ENCODE measurements at regions not wholly inside any gene's neighbourhood (a gene's known extent, or its start where the extent isn't known, plus 50 kb on each side); places are given as distances from the start of the nearest gene placed in this dataset.

DNA sequence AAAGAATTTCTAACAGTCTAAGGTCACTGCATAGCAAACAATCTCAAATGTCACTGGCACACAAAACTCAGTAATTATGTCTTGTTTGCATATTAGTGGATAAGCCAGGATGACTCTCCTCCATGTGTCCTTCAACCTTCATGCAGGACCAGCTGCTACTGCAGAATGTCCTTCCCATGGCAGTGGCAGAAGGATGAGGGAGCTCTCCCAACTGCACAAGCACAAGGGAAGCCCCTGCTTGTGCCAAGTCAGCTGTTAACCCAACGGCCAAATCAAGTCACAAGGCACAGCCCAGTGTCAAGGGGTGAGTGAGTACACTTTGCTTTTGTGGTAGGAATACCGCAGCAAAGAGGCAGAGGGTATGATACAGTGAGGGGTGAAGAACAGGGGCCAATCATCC lies 59.3 kb upstream of the VWC2 start:
- Histone ChIP-seq H3K27me3 (ENCODE audit: insufficient read depth, low read length, poor library complexity, severe bottlenecking) (no peaks in the 10 kb centered on the region), H3K9me2 (replicated peaks; ENCODE audit: low read depth, low read length) (no peaks in the 10 kb centered on the region), H3K9ac (ENCODE audit: low read depth, low read length, poor library complexity, severe bottlenecking) (no peak overlapping the region), H3K4me1 (ENCODE audit: insufficient read depth, low read length, poor library complexity, severe bottlenecking) (no peaks in the 10 kb centered on the region), H4K20me1 (ENCODE audit: insufficient read depth, low read length, poor library complexity, severe bottlenecking) (no peaks in the 10 kb centered on the region), H3K79me2 (ENCODE audit: insufficient read depth, low read length) (no peaks in the 10 kb centered on the region), H3K36me3 (ENCODE audit: insufficient read depth, low read length) (no peaks in the 10 kb centered on the region), H3K4me3 (ENCODE audit: low read length, poor library complexity, severe bottlenecking) (no peak overlapping the region), H3K9me3 (ENCODE audit: insufficient read depth, low read depth, low read length) (no peaks in the 10 kb centered on the region), H3F3A (ENCODE audit: low read depth) (no peaks in the 10 kb centered on the region), H3K4me2 (ENCODE audit: low read depth, low read length, poor library complexity, severe bottlenecking) (no peak overlapping the region), H2AFZ (ENCODE audit: low read length) (no peak overlapping the region)
- no peak for TF ChIP-seq EZH2phosphoT487 (IDR thresholded peaks at IDR 0.05; ENCODE audit: borderline replicate concordance)
- TF ChIP-seq, protein P1, sequence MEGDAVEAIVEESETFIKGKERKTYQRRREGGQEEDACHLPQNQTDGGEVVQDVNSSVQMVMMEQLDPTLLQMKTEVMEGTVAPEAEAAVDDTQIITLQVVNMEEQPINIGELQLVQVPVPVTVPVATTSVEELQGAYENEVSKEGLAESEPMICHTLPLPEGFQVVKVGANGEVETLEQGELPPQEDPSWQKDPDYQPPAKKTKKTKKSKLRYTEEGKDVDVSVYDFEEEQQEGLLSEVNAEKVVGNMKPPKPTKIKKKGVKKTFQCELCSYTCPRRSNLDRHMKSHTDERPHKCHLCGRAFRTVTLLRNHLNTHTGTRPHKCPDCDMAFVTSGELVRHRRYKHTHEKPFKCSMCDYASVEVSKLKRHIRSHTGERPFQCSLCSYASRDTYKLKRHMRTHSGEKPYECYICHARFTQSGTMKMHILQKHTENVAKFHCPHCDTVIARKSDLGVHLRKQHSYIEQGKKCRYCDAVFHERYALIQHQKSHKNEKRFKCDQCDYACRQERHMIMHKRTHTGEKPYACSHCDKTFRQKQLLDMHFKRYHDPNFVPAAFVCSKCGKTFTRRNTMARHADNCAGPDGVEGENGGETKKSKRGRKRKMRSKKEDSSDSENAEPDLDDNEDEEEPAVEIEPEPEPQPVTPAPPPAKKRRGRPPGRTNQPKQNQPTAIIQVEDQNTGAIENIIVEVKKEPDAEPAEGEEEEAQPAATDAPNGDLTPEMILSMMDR (conservative IDR thresholded peaks at IDR 0.05; ENCODE audit: low read length): no peak

DNA sequence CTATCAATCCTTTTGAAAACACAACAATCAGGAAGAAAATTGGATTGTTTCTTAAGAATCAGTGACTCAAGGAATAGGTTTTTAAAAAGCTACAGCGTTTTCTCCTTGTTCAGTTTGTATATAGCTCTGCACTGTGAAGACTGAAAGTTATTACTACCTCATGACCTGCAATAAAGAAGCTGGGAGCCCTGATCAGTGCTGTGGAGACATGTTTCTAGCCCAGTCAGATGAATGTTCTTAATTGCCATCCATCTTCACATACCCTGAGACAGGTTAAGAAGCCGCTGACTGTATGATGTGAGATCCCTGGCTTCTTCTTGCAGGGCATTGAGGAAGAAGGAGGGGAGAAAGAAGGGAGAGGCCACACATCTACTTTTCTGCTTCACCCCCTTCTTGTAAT lies 58.0 kb upstream of the VWC2 start:
- no peaks in the 10 kb centered on the region for H3K4me1 ChIP-seq (ENCODE audit: insufficient read depth, low read length, poor library complexity, severe bottlenecking)
- no peak overlapping the region for H3K4me2 ChIP-seq (ENCODE audit: low read depth, low read length, poor library complexity, severe bottlenecking)
- H3K36me3 ChIP-seq (ENCODE audit: insufficient read depth, low read length): no peaks in the 10 kb centered on the region
- no peak overlapping the region for H3K9ac ChIP-seq (ENCODE audit: low read depth, low read length, poor library complexity, severe bottlenecking)
- H2AFZ ChIP-seq (ENCODE audit: low read length): no peak overlapping the region
- no peaks in the 10 kb centered on the region for H3K79me2 ChIP-seq (ENCODE audit: insufficient read depth, low read length)
- H4K20me1 ChIP-seq (ENCODE audit: insufficient read depth, low read length, poor library complexity, severe bottlenecking): no peaks in the 10 kb centered on the region
- H3K9me2 ChIP-seq (replicated peaks; ENCODE audit: low read depth, low read length): no peaks in the 10 kb centered on the region
- TF ChIP-seq, protein P1 (conservative IDR thresholded peaks at IDR 0.05; ENCODE audit: low read length): no peak
- no peak for TF ChIP-seq EZH2phosphoT487 (IDR thresholded peaks at IDR 0.05; ENCODE audit: borderline replicate concordance)
- H3K9me3 ChIP-seq (ENCODE audit: insufficient read depth, low read depth, low read length): no peaks in the 10 kb centered on the region
- H3F3A ChIP-seq (ENCODE audit: low read depth): no peaks in the 10 kb centered on the region
- H3K27me3 ChIP-seq (ENCODE audit: insufficient read depth, low read length, poor library complexity, severe bottlenecking): no peaks in the 10 kb centered on the region
- no peak overlapping the region for H3K4me3 ChIP-seq (ENCODE audit: low read length, poor library complexity, severe bottlenecking)

DNA sequence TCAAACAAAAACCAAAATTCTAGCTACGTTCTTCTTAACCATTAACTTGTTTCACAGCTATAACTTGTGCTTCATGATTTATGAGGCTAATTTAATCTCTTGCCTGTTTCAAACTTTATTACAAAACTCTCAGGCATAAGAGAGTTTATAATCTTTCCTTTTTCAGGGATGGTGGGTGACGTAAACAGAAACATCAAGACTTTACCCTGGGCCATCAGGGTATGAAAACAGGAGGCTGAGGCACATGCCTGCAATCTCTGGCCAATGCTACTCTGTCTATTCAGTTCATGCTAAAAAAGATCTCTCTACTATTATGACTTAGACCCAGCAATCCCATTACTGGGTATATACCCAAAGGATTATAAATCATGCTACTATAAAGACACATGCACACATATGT lies 55.9 kb upstream of the VWC2 start:
- Histone ChIP-seq H3K79me2 (ENCODE audit: insufficient read depth, low read length) (no peaks in the 10 kb centered on the region), H3K4me3 (ENCODE audit: low read length, poor library complexity, severe bottlenecking) (no peak overlapping the region), H3F3A (ENCODE audit: low read depth) (no peaks in the 10 kb centered on the region), H3K27me3 (ENCODE audit: insufficient read depth, low read length, poor library complexity, severe bottlenecking) (no peaks in the 10 kb centered on the region), H3K36me3 (ENCODE audit: insufficient read depth, low read length) (no peaks in the 10 kb centered on the region), H3K9me3 (ENCODE audit: insufficient read depth, low read depth, low read length) (no peaks in the 10 kb centered on the region), H3K9me2 (replicated peaks; ENCODE audit: low read depth, low read length) (no peaks in the 10 kb centered on the region), H3K4me2 (ENCODE audit: low read depth, low read length, poor library complexity, severe bottlenecking) (no peak overlapping the region), H3K9ac (ENCODE audit: low read depth, low read length, poor library complexity, severe bottlenecking) (no peak overlapping the region), H3K4me1 (ENCODE audit: insufficient read depth, low read length, poor library complexity, severe bottlenecking) (no peaks in the 10 kb centered on the region), H4K20me1 (ENCODE audit: insufficient read depth, low read length, poor library complexity, severe bottlenecking) (no peaks in the 10 kb centered on the region), H2AFZ (ENCODE audit: low read length) (no peak overlapping the region)
- no peak for TF ChIP-seq EZH2phosphoT487 (IDR thresholded peaks at IDR 0.05; ENCODE audit: borderline replicate concordance)
- TF ChIP-seq, protein P1 (conservative IDR thresholded peaks at IDR 0.05; ENCODE audit: low read length): no peak

Data from Loucy (cell line).